ENCODE measurements at regions not wholly inside any gene's neighbourhood (a gene's known extent, or its start where the extent isn't known, plus 50 kb on each side); places are given as distances from the start of the nearest gene placed in this dataset.

DNA sequence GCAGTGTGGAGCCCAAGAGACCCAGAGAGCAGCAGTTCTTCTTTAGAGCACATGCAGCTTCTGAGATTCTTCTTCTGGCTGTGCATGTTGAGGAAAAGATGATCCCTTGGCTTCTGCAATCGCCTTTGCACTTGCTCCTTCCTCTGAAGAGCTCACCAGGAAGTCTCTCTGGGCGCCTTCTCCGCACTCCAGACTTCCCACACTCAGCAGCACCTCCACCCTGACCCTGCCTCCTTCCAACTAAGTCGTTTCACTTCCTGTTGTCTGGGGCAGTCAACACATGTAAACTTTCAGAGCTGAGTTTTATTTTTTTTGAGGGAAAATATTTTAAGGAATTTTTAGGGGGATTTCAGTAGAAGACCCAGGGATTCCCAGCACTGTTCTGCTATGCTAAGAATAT lies 73.4 kb upstream of the F3 start:
- H3K4me2 ChIP-seq = no peak overlapping the region
- no peaks in the 10 kb centered on the region for H3K9me2 ChIP-seq (ENCODE audit: insufficient read depth)
- no TSS peak for BruUV-seq (replicated peaks)
- H3K27ac ChIP-seq = no peak overlapping the region
- TF ChIP-seq, protein P1, sequence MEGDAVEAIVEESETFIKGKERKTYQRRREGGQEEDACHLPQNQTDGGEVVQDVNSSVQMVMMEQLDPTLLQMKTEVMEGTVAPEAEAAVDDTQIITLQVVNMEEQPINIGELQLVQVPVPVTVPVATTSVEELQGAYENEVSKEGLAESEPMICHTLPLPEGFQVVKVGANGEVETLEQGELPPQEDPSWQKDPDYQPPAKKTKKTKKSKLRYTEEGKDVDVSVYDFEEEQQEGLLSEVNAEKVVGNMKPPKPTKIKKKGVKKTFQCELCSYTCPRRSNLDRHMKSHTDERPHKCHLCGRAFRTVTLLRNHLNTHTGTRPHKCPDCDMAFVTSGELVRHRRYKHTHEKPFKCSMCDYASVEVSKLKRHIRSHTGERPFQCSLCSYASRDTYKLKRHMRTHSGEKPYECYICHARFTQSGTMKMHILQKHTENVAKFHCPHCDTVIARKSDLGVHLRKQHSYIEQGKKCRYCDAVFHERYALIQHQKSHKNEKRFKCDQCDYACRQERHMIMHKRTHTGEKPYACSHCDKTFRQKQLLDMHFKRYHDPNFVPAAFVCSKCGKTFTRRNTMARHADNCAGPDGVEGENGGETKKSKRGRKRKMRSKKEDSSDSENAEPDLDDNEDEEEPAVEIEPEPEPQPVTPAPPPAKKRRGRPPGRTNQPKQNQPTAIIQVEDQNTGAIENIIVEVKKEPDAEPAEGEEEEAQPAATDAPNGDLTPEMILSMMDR (conservative IDR thresholded peaks at IDR 0.05) = no peak
- TF ChIP-seq EZH2 (IDR thresholded peaks at IDR 0.05; ENCODE audit: low read depth) = no peak
- H3K4me1 ChIP-seq (replicated peaks; ENCODE audit: insufficient read depth) = peaks cover 61% of the 10 kb centered on the region
- no peaks in the 10 kb centered on the region for H3K79me2 ChIP-seq (ENCODE audit: low read depth)
- H3K27me3 ChIP-seq (ENCODE audit: insufficient read depth, low read depth) = no peaks in the 10 kb centered on the region
- peaks cover 18% of the 10 kb centered on the region for H3K9me3 ChIP-seq (ENCODE audit: insufficient read depth, low read depth)
- ChIA-PET POLR2A (ENCODE audit: unreplicated experiment) (interaction anchor here (0.7 kb wide), 3 partner anchors 39 to 221 kb away, joined by 4 to 5 read pairs (median 4); no protein-coding TSS in a partner anchor), CTCF (interaction anchor here (0.6 kb wide), 1 partner anchor 473 kb away, joined by 5 read pairs; no protein-coding TSS in a partner anchor)
- H3K36me3 ChIP-seq (ENCODE audit: low read depth) = no peaks in the 10 kb centered on the region
- H2AFZ ChIP-seq = no peak overlapping the region
- no peak for DNase-seq
- H4K20me1 ChIP-seq (ENCODE audit: insufficient read depth) = no peaks in the 10 kb centered on the region
- H3F3A ChIP-seq (ENCODE audit: insufficient read depth, low read depth) = peaks cover 20% of the 10 kb centered on the region; the same call in 1 of the 2 replicates
- intact Hi-C loops (cut with micrococcal nuclease; ENCODE audit: unreplicated experiment) = no loop called here
- no peak overlapping the region for H3K4me3 ChIP-seq

DNA sequence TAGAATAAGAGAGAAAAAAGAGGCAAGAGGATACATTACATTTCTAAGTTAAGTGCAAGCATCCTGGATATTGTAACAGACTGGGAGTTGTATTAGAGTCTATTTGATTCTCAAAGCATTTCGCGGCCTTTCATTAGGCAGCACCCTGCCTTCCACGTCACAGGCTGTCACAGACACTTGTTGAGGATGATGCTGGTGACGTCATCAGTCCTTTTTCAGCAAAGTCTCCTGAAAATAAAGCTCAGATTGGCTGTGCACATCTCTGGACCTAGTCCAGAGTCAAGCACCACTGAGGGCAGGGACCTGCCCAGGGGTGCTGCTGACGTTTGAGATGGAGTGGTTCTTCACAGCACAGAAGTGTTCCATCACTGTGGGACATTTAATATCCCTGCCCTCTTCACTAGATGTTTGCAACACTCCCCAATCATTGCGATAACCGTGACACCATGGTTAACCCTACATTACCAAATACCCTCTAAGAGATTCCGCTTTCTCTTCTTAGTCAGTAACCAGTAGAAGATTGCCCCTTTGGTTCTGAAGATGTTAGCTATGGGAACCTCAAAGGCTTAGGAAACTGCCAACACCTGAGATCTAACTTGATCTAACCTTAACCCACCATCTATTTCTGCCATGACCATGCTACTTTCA lies 72.7 kb upstream of the F3 start:
- peaks cover 14% of the 10 kb centered on the region; the same call in 1 of the 2 replicates for H3F3A ChIP-seq (ENCODE audit: insufficient read depth, low read depth)
- H3K4me3 ChIP-seq = no peak overlapping the region
- H3K27ac ChIP-seq = no peak overlapping the region
- no peak for DNase-seq
- peaks cover 54% of the 10 kb centered on the region for H3K4me1 ChIP-seq (replicated peaks; ENCODE audit: insufficient read depth)
- H3K79me2 ChIP-seq (ENCODE audit: low read depth) = no peaks in the 10 kb centered on the region
- H4K20me1 ChIP-seq (ENCODE audit: insufficient read depth) = no peaks in the 10 kb centered on the region
- intact Hi-C loops (cut with micrococcal nuclease; ENCODE audit: unreplicated experiment) = no loop called here
- no peaks in the 10 kb centered on the region for H3K36me3 ChIP-seq (ENCODE audit: low read depth)
- TF ChIP-seq, protein P1 (conservative IDR thresholded peaks at IDR 0.05) = no peak
- TF ChIP-seq EZH2 (IDR thresholded peaks at IDR 0.05; ENCODE audit: low read depth) = no peak
- BruUV-seq (replicated peaks) = no TSS peak
- no peaks in the 10 kb centered on the region for H3K27me3 ChIP-seq (ENCODE audit: insufficient read depth, low read depth)
- no peak overlapping the region for H2AFZ ChIP-seq
- H3K9me3 ChIP-seq (ENCODE audit: insufficient read depth, low read depth) = peaks cover 18% of the 10 kb centered on the region
- POLR2A ChIA-PET (ENCODE audit: unreplicated experiment) = interaction anchor here (0.7 kb wide), 1 partner anchor 87 kb away, joined by 4 read pairs; no protein-coding TSS in a partner anchor
- H3K9me2 ChIP-seq (ENCODE audit: insufficient read depth) = no peaks in the 10 kb centered on the region
- no peak overlapping the region for H3K4me2 ChIP-seq
- CTCF ChIA-PET = no interaction called here

DNA sequence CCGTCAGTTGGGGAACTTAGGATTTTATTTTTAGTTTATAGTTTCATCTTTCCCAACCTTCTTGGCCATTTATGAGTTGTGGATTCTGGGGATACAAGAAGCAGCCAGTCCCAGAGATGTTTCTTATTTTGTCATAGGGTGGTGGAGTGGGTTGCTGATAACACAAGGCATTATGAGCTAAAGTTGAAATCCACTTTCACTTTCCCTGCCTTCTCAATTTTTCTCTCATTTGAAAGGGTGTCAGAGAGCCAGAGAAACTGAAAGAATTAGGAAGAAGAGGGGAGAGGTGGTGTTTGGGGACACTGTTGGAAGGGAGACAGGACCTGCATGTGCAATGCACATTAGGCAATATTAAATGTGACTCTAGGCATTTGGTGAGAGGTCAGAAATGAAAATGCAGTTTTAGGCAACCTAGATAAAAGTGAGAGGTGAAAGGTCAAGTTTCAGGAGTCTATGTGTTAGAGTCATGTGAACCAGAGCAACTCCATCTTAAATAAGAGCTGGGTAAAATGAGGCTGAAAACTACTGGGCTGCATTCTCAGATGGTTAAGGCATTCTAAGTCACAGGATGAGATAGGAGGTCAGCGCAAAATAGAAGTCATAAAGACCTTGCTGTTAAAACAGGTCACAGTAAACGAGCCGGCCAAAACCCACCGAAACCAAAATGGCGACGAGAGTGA lies 71.1 kb upstream of the F3 start:
- Histone ChIP-seq H4K20me1 (ENCODE audit: insufficient read depth) (no peaks in the 10 kb centered on the region), H3K4me3 (no peak overlapping the region), H3K9me3 (ENCODE audit: insufficient read depth, low read depth) (peaks cover 5% of the 10 kb centered on the region; the same call in 1 of the 2 replicates), H2AFZ (0 out of 2 replicates have a peak overlapping the region, but pooled peaks have one; percentile 1), H3K4me1 (replicated peaks; ENCODE audit: insufficient read depth) (peaks cover 56% of the 10 kb centered on the region), H3K79me2 (ENCODE audit: low read depth) (no peaks in the 10 kb centered on the region), H3F3A (ENCODE audit: insufficient read depth, low read depth) (peaks cover 14% of the 10 kb centered on the region; the same call in 1 of the 2 replicates), H3K4me2 (peak overlapping the region; percentile 46), H3K9me2 (ENCODE audit: insufficient read depth) (no peaks in the 10 kb centered on the region), H3K27ac (peak overlapping the region; percentile 22), H3K36me3 (ENCODE audit: low read depth) (no peaks in the 10 kb centered on the region), H3K27me3 (ENCODE audit: insufficient read depth, low read depth) (no peaks in the 10 kb centered on the region)
- DNase-seq = no peak
- BruUV-seq (replicated peaks) = no TSS peak
- intact Hi-C loops (cut with micrococcal nuclease; ENCODE audit: unreplicated experiment) = no loop called here
- TF ChIP-seq, protein P1 (conservative IDR thresholded peaks at IDR 0.05) = no peak
- TF ChIP-seq EZH2 (IDR thresholded peaks at IDR 0.05; ENCODE audit: low read depth) = no peak
- CTCF ChIA-PET = no interaction called here
- POLR2A ChIA-PET (ENCODE audit: unreplicated experiment) = no interaction called here

Data from PC-9 (cell line).